ENCODE measurements at regions not wholly inside any gene's neighbourhood (a gene's known extent, or its start where the extent isn't known, plus 50 kb on each side); places are given as distances from the start of the nearest gene placed in this dataset.

DNA sequence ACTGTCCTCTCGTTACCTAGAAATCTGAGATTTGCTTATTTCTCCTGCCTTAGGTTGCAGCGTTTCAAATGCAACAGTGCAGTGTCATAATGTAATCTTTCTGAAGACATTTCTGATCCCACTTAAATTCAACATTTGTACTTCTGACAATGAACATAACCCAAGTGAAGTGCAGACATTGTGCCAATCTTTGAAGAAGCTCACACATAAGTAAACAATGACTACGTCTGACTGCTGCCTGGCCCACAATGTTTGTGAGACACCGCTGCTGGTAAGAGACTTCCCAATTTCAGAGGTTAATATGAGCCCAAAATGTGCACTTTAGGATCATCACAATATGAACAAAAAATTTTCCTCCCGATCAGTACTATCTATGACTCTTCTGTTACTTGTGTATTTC lies 84.6 kb upstream of the BCL2L14 start:
- Histone ChIP-seq H3K27me3 (ENCODE audit: insufficient read depth, low read length) (no peaks in the 10 kb centered on the region), H2AFZ (ENCODE audit: low read depth, low read length) (no peak overlapping the region), H4K20me1 (ENCODE audit: insufficient read depth, low read length) (no peaks in the 10 kb centered on the region), H3K9me3 (ENCODE audit: insufficient read depth, low read depth, low read length) (no peaks in the 10 kb centered on the region), H3K9ac (ENCODE audit: low read length) (no peak overlapping the region), H3K4me2 (ENCODE audit: low read length) (no peak overlapping the region), H3K36me3 (ENCODE audit: insufficient read depth, low read length) (no peaks in the 10 kb centered on the region), H3K27ac (ENCODE audit: low read depth, low read length) (no peak overlapping the region), H3K4me1 (ENCODE audit: insufficient read depth, low read length) (peaks cover 4% of the 10 kb centered on the region), H3K79me2 (ENCODE audit: insufficient read depth, low read length) (no peaks in the 10 kb centered on the region), H3K4me3 (ENCODE audit: insufficient read depth, low read depth, low read length) (no peak overlapping the region)
- Mint-ChIP-seq H3K27me3 (ENCODE audit: low read depth, unreplicated experiment) (peaks cover 4% of the 10 kb centered on the region), H3K36me3 (ENCODE audit: low read depth, unreplicated experiment) (no peaks in the 10 kb centered on the region), H3K4me1 (ENCODE audit: low read depth, unreplicated experiment) (peaks cover 18% of the 10 kb centered on the region), H3K9me3 (ENCODE audit: unreplicated experiment) (no peaks in the 10 kb centered on the region), H3K4me3 (ENCODE audit: unreplicated experiment) (no peak overlapping the region), H3K27ac (ENCODE audit: unreplicated experiment) (no peak overlapping the region)
- FAIRE-seq = no peak
- no peak for DNase-seq (ENCODE audit: low read depth)
- TF ChIP-seq, protein P1, sequence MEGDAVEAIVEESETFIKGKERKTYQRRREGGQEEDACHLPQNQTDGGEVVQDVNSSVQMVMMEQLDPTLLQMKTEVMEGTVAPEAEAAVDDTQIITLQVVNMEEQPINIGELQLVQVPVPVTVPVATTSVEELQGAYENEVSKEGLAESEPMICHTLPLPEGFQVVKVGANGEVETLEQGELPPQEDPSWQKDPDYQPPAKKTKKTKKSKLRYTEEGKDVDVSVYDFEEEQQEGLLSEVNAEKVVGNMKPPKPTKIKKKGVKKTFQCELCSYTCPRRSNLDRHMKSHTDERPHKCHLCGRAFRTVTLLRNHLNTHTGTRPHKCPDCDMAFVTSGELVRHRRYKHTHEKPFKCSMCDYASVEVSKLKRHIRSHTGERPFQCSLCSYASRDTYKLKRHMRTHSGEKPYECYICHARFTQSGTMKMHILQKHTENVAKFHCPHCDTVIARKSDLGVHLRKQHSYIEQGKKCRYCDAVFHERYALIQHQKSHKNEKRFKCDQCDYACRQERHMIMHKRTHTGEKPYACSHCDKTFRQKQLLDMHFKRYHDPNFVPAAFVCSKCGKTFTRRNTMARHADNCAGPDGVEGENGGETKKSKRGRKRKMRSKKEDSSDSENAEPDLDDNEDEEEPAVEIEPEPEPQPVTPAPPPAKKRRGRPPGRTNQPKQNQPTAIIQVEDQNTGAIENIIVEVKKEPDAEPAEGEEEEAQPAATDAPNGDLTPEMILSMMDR (IDR thresholded peaks at IDR 0.05; ENCODE audit: insufficient read depth, low read depth, low read length) = no peak
- TF ChIP-seq EZH2 (IDR thresholded peaks at IDR 0.05; ENCODE audit: insufficient read depth, low read length) = no peak

DNA sequence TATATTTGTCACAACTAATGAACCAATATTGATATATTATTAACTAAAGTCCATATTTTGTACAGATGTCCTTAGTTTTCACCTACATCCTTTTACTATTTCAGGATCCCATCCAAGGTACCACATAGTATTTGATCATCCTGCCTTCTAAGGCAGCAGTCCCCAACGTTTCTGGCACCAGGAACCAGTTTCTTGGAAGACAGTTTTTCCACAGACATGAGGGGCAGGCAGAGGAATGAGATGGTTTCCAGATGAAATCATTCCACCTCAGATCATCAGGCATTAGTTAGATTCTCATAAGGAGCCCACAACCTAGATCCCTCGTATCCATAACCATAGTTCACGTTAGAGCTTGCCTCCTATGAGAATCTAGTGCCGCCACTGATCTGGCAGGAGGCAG lies 82.8 kb upstream of the BCL2L14 start:
- H3K9ac ChIP-seq (ENCODE audit: low read length) = no peak overlapping the region
- no peaks in the 10 kb centered on the region for H3K79me2 ChIP-seq (ENCODE audit: insufficient read depth, low read length)
- no peak overlapping the region for H3K4me2 ChIP-seq (ENCODE audit: low read length)
- FAIRE-seq = no peak
- no peak overlapping the region for H3K4me3 Mint-ChIP-seq (ENCODE audit: unreplicated experiment)
- H3K4me1 ChIP-seq (ENCODE audit: insufficient read depth, low read length) = no peaks in the 10 kb centered on the region
- peaks cover 14% of the 10 kb centered on the region for H3K4me1 Mint-ChIP-seq (ENCODE audit: low read depth, unreplicated experiment)
- H3K9me3 Mint-ChIP-seq (ENCODE audit: unreplicated experiment) = peaks cover 2% of the 10 kb centered on the region
- no peak overlapping the region for H3K27ac ChIP-seq (ENCODE audit: low read depth, low read length)
- no peaks in the 10 kb centered on the region for H3K27me3 ChIP-seq (ENCODE audit: insufficient read depth, low read length)
- no peak overlapping the region for H3K27ac Mint-ChIP-seq (ENCODE audit: unreplicated experiment)
- peak; percentile 52 for DNase-seq (ENCODE audit: low read depth)
- H2AFZ ChIP-seq (ENCODE audit: low read depth, low read length) = no peak overlapping the region
- H3K36me3 ChIP-seq (ENCODE audit: insufficient read depth, low read length) = no peaks in the 10 kb centered on the region
- peaks cover 4% of the 10 kb centered on the region for H3K27me3 Mint-ChIP-seq (ENCODE audit: low read depth, unreplicated experiment)
- H4K20me1 ChIP-seq (ENCODE audit: insufficient read depth, low read length) = no peaks in the 10 kb centered on the region
- TF ChIP-seq, protein P1 (IDR thresholded peaks at IDR 0.05; ENCODE audit: insufficient read depth, low read depth, low read length) = no peak
- peaks cover 2% of the 10 kb centered on the region for H3K9me3 ChIP-seq (ENCODE audit: insufficient read depth, low read depth, low read length)
- H3K36me3 Mint-ChIP-seq (ENCODE audit: low read depth, unreplicated experiment) = no peaks in the 10 kb centered on the region
- no peak overlapping the region for H3K4me3 ChIP-seq (ENCODE audit: insufficient read depth, low read depth, low read length)

DNA sequence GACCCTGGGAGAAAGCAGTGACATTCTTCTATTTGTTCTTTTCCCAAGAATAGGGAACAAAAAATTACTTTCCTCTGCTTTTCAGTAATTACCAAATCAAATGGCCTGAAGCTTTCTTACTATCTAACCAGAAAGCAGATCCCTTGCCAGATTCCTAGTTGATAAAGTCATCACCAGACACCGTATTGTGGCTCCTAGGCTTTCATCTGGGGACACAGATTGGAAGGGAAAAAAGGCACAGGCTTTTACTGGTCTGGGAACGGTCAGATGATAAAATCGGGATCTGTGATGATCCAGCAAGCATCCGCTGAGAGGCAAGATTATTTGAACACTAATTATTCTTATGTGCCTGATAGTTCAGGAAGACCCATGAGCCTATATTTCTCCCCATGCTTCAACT lies 79.1 kb upstream of the BCL2L14 start:
- no peak for FAIRE-seq

More for the DNA sequence above, 79.1 kb upstream of the BCL2L14 start:
- Histone ChIP-seq H3K4me1 (ENCODE audit: insufficient read depth, low read length) (no peaks in the 10 kb centered on the region), H3K4me2 (ENCODE audit: low read length) (no peak overlapping the region), H3K79me2 (ENCODE audit: insufficient read depth, low read length) (no peaks in the 10 kb centered on the region), H4K20me1 (ENCODE audit: insufficient read depth, low read length) (no peaks in the 10 kb centered on the region), H3K9ac (ENCODE audit: low read length) (no peak overlapping the region), H3K27me3 (ENCODE audit: insufficient read depth, low read length) (no peaks in the 10 kb centered on the region), H2AFZ (ENCODE audit: low read depth, low read length) (no peak overlapping the region), H3K27ac (ENCODE audit: low read depth, low read length) (no peak overlapping the region), H3K9me3 (ENCODE audit: insufficient read depth, low read depth, low read length) (peaks cover 2% of the 10 kb centered on the region), H3K36me3 (ENCODE audit: insufficient read depth, low read length) (no peaks in the 10 kb centered on the region), H3K4me3 (ENCODE audit: insufficient read depth, low read depth, low read length) (no peak overlapping the region)
- no peaks in the 10 kb centered on the region for H3K27me3 Mint-ChIP-seq (ENCODE audit: low read depth, unreplicated experiment)
- no peaks in the 10 kb centered on the region for H3K36me3 Mint-ChIP-seq (ENCODE audit: low read depth, unreplicated experiment)
- no peak overlapping the region for H3K27ac Mint-ChIP-seq (ENCODE audit: unreplicated experiment)
- peak; percentile 48 for DNase-seq (ENCODE audit: low read depth)
- H3K4me3 Mint-ChIP-seq (ENCODE audit: unreplicated experiment) = no peak overlapping the region
- H3K9me3 Mint-ChIP-seq (ENCODE audit: unreplicated experiment) = peaks cover 2% of the 10 kb centered on the region
- peaks cover 6% of the 10 kb centered on the region for H3K4me1 Mint-ChIP-seq (ENCODE audit: low read depth, unreplicated experiment)
- TF ChIP-seq, protein P1 (IDR thresholded peaks at IDR 0.05; ENCODE audit: insufficient read depth, low read depth, low read length) = no peak
- no peak for TF ChIP-seq EZH2 (IDR thresholded peaks at IDR 0.05; ENCODE audit: insufficient read depth, low read length)

Data from astrocyte (in vitro differentiated cells and primary cell).